Stimulated activated CD4-positive, alpha-beta T cell treated with anti-CD3 and anti-CD28 coated beads, Interleukin-1b, Interleukin-23, amount 100 ng/mL, for 4 hours (primary cell): ENCODE measurements at regions not wholly inside any gene's neighbourhood (a gene's known extent, or its start where the extent isn't known, plus 50 kb on each side); places are given as distances from the start of the nearest gene placed in this dataset.

ENCODE experiments used
- DNase-seq, 2 donors: peaks; one replicate each; pipeline ENCODE4 v3.0.0-alpha.2; 2020; ENCODE audit warnings: low read depth in 2 of 2

GRCh38 chr9:99436616-99437015, 214.5 kb downstream of the SEC61B start:
- DNase-seq = no peak

DNA sequence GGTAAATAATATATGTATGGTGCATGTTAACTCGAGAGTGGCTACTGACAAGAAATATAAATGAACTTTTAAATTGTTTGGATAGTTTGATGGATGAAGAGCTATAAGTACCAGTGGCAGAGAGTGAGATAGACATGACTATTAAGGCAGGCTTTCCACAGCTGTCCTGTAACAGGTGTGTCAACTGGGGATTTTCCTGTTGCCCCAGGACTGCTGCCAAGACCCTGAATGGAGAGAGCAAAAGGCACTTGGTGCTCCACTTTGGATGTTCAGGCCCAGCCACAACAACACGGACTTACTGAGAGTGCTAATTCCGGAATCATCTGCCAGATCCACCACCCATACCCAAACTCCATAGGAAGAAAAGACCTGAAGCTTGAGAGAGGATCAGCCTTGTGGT, 215.1 kb downstream of the SEC61B start:
- DNase-seq = no peak

DNA sequence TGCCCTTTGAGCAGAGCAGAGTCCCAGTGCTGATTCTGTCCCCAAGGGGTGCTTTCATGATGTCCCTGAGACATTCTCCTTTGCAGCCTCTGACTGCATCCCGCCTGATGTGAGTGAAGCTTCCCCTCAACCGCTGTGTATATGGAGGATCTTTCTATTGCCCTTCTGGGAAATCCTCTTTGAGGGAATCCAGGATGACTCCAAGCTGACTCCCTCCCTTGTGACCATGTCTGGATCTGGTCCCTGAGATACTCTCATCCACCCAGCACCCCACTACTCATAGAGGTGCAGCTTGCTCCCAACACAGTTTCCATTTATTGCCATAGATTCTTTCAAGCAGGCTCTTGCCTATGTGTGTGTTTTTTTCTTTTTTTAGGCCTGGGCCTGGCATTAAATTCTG, 216.5 kb downstream of the SEC61B start:
- DNase-seq = no peak

DNA sequence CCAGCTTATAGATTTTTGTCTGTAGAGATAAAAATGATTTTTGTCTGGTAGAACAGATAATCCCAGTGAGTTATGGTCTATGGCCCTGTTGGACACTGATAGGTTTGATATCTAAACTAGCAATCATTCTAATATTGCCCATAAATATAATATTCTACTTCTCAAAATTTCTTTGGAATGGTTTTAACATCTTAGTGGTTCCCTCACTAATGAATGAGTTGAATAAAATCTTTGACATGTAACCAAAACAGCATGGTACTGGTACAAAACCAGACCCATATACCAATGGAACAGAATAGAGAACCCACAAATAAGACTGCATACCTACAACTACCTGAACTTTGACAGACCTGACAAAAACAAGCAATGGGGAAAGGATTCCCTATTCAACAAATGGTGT, 219.7 kb downstream of the SEC61B start:
- no peak for DNase-seq

DNA sequence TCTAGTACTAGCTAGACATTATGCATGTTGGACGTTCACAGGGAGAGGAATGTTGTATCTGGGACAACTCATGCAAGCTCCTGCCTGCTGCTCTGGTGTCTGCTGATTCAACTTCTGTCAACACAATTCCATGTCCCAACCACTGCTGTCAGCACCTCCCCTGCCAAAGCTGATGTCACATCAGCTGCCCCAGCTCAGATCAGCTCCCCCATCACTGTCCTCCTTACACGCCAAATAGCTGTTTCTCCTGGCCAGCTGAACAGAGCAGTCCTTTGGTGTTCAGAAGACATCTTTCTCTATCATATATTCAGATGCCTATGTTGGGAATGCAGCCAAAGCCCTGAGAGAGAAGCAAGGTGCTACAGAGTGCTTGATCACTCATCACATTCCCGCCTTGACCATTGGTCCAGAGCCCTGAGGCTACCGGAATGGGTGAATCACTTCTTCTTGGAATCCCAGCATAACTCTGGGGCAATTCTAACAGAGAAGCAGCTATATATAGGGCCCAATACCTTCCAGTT, 223.3 kb downstream of the SEC61B start:
- DNase-seq = no peak

DNA sequence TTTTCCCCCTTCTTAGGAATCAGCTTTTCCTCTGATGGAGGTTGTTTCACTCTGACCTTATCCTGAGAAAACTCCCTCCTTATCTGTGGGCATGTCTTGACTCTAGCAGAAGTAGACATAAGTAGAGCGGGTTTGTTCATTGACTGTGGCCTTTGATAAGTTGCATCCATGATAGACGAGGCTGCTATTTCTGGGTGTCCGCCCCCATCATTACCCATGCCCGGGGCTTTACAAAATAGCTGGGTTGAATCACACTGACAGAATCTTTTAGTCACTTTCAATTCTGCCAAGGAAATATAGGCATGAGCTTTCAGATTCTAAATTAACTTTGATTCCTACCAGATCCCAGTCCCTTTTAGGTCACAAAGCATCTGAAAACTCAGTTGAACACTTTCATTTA, 223.8 kb downstream of the SEC61B start:
- no peak for DNase-seq

DNA sequence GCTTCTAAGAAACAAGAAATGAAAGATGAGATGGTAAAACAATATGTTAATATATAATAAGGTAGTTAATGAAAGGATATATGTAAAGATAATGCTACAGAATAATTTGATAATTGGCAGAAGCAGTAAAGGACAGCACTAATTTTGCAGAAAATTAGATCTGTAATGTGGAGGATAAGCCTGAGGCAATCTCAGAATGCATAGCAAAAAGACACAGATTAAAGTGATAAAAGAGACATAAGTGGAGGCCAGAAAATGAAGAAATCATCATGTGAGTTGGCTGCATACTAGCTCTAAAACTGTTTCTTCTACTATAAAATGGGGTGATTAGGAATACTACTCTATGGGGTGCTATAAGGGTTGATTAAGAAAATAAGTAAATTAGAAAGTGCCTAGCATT, 225.9 kb downstream of the SEC61B start:
- no peak for DNase-seq

DNA sequence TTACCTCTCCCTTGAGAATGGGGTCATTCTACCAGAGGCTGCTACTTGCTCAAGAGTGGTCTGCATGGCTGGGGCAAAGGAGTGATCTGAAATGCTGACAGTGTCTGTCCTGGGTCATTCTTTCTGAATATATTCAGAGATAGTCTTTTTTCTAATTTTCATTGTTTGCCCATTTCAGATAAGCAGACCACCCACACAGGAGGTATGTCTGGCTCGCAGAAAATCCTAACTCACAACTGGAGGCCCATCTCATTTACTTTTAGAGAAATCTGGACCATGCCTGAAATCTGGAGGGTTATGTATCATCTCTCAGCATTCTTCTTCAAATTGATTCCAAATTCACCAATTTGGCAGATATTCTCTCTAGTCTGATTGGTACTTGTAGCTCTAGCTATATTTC, 227.6 kb downstream of the SEC61B start:
- DNase-seq = no peak

GRCh38 chr9:99451112-99451606, 229.1 kb downstream of the SEC61B start:
- no peak for DNase-seq

DNA sequence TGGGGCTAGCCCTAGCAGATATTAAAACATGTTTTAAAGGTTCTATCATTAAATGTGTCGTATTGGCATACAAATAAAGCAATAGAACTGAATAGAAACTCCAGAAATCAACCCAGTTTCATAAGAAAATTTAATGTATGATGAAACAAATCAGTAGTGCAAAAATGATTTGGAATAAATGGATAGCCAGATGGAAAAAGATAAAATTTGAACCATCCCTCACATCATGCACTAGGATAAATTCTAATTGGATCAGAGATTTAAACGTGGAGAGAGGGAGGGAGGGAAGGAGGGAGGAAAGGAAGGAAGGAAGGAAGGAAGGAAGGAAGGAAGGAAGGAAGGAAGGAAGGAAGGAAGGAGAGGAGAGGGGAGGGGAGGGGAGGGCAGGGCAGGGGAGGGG, 235.3 kb downstream of the SEC61B start:
- no peak for DNase-seq

DNA sequence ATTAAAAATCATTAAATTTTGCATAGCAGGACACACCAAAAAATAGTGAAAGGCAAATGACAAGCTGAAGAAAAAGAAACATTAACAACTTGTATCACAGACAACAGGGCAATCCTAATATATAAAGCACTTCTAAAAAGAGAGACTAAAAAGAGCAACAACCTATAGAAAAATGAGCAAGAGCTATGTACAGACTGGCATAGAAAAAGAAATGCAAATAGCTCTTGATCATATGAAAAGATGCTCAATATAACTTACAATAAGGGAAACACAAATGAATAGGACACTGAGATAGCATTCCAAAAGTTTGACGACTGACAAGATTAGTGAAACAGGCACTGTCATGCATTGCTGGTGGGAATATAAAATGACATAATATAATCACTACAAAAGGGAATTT, 235.9 kb downstream of the SEC61B start:
- no peak for DNase-seq

DNA sequence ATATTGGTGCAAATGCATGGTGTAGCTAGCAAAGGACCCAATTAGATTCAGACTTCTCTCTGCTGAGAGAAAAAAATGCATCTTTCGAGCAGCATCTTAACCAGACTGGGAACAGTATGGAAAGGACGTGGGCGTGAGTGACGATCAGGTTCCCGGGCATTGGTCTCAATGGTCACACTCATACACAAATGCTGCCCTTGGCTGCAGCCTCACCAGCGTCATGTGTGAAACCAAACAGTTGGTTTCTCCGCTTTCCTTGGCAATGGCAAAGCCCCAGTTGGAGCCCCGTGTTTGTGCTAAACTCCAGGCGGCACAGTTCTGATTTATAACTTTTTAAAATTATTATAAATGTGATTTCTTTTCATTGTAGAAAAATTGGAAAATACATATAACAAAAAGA, 237.8 kb downstream of the SEC61B start:
- no peak for DNase-seq

GRCh38 chr9:99463131-99463530, 241.0 kb downstream of the SEC61B start:
- no peak for DNase-seq

GRCh38 chr9:99464568-99464967, 242.5 kb downstream of the SEC61B start:
- DNase-seq = no peak

DNA sequence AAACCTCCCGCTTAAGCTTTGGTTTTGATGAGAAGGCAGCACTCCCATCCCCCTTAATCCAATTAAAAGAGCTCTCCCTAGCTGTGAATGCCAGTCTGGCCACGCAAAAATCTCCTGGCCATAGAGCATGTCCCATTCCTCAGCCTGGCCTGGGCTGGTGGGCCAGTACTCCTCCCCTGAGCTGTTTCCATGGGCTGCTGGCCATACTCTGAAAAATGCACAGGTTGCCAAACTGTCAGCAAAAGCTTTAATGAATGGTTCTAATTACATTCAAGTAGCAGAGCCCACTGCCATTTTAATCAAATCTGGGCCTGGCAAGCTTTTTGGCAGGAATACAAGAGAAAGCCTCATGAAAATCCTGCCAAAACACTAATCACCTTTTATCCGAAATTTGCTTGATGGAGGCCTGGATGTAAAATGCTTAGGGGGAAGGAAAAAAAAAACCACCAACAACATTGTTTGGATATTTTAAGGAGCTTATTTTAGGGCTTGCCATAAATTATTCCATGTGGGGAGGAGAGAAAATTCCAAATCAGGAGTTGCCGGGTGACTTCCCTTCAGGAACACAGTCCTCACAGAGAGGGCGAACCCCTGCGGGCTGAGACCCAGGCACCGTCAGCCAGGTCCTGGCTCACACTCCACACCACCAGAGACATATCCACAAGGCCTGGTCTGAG, 243.3 kb downstream of the SEC61B start:
- DNase-seq = no peak

- DNase-seq = no peak
Observed at GRCh38 chr9:99466104-99466503, 244.0 kb downstream of the SEC61B start.

- DNase-seq = no peak
Observed at GRCh38 chr9:99466781-99467180, 244.7 kb downstream of the SEC61B start.

GRCh38 chr9:99471033-99471432, 249.0 kb downstream of the SEC61B start:
- no peak for DNase-seq

DNA sequence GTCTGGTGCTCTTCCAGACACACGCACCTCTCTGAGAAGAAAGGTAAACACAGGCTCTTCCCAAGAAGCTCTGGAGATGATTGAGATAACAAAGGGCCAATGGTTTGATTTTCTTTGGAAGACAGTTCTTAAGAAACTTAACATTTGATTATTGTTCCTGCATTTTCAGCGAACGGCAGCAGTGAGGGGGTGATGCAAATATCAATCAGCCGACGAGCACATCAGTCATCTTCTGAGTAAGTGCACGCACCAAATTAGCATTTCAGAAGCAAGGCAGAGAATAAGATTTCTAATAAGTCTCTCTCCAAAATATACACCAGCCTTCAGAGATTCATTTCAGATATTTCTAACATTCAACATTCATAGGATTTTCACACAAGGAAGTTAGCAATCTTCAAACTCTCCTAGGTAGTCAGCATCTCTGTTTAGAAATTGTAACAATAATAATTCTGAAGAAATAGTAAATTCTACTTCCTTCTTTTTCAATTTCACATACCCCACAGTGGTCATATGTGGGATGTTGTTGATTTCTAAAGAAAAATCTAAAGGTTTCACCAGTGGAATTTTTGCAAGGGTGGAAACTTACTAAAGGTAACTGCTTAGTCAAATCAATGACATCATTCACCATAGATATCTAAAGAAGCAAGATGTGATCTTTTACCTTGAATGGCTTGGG, 250.3 kb downstream of the SEC61B start:
- DNase-seq = no peak

- no peak for DNase-seq
Observed at GRCh38 chr9:99472916-99473245, 250.8 kb downstream of the SEC61B start.

- DNase-seq = no peak
Observed at GRCh38 chr9:99474186-99474585, 252.1 kb downstream of the SEC61B start.

GRCh38 chr9:99475401-99476065, 253.5 kb downstream of the SEC61B start:
- DNase-seq = no peak

DNA sequence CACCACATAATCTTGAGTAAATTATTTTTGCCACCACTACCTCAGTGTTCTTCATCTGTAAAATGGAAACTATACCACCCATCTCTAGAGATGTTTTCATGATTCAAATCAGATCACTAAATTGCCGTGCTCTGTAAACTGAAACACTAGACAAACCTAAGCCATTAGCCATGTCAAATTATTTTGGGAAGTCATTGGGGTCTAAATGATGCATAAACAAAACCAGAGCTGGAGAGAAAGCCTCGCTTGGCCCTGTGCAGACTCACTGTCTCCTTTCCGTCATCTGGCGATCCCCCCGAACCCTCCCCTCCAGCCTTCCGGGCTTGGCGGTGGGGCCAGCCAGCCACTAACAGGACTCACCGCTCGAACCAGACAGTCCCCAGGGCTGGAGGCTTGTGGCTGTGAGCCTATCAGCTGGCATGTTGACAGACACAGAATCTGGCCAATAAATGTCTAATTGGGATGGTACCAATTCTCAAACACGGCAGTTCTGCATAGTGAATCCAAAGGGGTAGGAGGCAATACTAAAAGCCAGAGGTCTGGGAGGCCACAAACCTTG, 256.5 kb downstream of the SEC61B start:
- DNase-seq = no peak
